ENCODE measurements at regions not wholly inside any gene's neighbourhood (a gene's known extent, or its start where the extent isn't known, plus 50 kb on each side); places are given as distances from the start of the nearest gene placed in this dataset.

DNA sequence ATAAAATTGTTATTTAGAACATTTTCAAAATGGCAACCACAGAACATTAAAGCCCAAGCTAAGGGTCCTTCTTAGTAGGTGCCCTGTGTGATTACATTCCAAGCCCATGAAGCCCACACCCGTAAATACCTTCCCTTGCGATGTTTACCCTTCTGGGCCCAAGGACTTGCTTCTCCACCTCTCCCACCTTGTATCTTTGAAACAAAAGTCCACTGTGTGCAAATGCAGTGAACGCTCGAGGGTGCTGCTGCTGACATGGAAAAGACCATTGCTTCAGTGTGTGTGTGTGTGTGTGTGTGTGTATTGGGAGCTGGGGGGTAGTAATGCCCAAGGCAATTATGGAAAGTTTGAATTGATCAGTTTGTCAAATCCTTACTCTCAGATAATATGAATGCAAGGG lies 298.1 kb downstream of the TGFB2 start:
- Histone ChIP-seq H3K4me3 (ENCODE audit: low read length) (no peak overlapping the region), H3K36me3 (ENCODE audit: insufficient read depth, low read length) (no peaks in the 10 kb centered on the region), H3K4me1 (ENCODE audit: insufficient read depth, low read length) (no peaks in the 10 kb centered on the region), H3K9me3 (ENCODE audit: insufficient read depth, low read depth, low read length) (peaks cover 4% of the 10 kb centered on the region; the same call in 1 of the 2 replicates), H3K9ac (ENCODE audit: low read depth, low read length) (no peak overlapping the region), H3K27me3 (ENCODE audit: insufficient read depth, low read length) (no peaks in the 10 kb centered on the region), H3K27ac (ENCODE audit: low read depth, low read length) (no peak overlapping the region)
- WGBS: 92% methylated on average over 4 of the region's 4 CpGs

DNA sequence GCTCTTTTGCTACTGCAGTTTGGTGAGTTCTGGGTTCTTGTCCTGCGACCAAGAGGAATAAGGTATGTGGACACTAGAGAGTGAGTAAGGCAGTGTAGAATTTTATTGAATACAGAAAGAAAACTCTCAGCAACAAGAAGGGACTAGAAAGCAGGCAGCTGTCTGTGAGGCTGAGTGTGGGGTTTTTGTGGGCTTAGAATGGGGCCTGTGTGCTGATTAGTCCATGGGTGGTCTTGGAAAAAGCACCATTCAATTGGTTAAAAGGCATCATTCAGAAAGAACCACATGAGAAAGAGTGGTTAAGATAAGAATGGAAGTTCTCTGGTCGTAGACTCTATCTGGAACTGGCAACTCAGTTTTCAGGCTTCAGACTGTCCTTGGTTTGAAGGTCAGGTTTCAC lies 298.8 kb downstream of the TGFB2 start:
- peaks cover 4% of the 10 kb centered on the region; the same call in 1 of the 2 replicates for H3K9me3 ChIP-seq (ENCODE audit: insufficient read depth, low read depth, low read length)
- H3K4me3 ChIP-seq (ENCODE audit: low read length): no peak overlapping the region
- 91% methylated on average over 2 of the region's 2 CpGs for WGBS
- no peaks in the 10 kb centered on the region for H3K36me3 ChIP-seq (ENCODE audit: insufficient read depth, low read length)
- H3K27me3 ChIP-seq (ENCODE audit: insufficient read depth, low read length): no peaks in the 10 kb centered on the region
- no peak overlapping the region for H3K9ac ChIP-seq (ENCODE audit: low read depth, low read length)
- no peaks in the 10 kb centered on the region for H3K4me1 ChIP-seq (ENCODE audit: insufficient read depth, low read length)
- H3K27ac ChIP-seq (ENCODE audit: low read depth, low read length): no peak overlapping the region

DNA sequence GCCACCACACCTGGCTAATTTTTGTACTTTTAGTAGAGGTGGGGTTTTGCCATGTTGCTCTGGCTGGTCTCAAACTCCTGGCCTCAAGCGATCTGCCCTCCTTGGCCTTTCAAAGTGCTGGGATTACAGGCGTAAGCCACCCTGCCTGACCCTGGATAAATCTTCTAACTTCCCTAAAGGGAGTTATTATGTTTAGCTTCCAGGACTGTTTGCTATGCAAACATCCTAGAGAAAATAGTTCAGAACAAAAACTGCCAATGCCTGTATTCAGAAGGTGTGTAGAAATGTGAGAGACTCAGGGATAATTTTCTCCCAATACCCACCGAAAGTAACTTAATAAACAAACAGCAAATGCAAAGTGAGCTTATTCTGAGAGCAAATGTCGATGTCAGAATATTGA lies 301.2 kb downstream of the TGFB2 start:
- Histone ChIP-seq H3K36me3 (ENCODE audit: insufficient read depth, low read length) (no peaks in the 10 kb centered on the region), H3K4me1 (ENCODE audit: insufficient read depth, low read length) (no peaks in the 10 kb centered on the region), H3K4me3 (ENCODE audit: low read length) (no peak overlapping the region), H3K27me3 (ENCODE audit: insufficient read depth, low read length) (no peaks in the 10 kb centered on the region), H3K9me3 (ENCODE audit: insufficient read depth, low read depth, low read length) (peaks cover 4% of the 10 kb centered on the region; the same call in 1 of the 2 replicates), H3K9ac (ENCODE audit: low read depth, low read length) (no peak overlapping the region), H3K27ac (ENCODE audit: low read depth, low read length) (no peak overlapping the region)
- WGBS: 93% methylated on average over 4 of the region's 4 CpGs

DNA sequence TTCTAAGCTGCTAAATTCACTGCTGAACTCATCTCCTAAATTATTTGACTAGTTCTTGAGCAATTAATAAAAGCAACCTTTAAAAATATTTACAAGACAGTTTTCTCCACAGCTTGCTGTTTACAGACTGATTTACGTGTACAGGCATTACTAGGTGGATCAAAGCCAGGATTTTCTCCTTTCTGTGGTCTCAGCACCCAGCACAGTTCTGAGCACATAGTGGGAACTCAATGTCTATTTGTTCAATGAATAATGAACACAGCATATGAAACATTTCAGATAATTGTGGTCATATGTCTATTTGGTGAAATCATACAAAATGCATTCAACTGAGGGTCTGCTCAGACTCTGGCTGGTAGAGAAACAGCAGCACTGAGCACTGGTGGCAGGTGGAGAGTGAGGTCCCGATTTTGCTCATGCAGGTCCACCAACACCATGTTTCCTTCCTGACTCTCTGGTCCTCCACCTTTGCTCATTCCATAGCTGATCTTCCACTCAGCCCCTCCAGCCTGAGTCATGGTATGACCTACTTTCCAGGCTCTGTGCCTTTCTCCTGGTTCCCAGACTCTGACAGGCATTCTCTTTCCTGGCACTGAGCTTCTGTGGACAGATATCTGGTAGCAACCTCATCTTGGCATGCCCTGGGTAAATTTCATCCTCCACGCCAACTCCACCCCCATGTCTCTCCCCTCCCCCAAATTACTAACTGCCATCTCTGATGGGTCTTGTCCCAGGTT lies 311.3 kb downstream of the TGFB2 start:
- H3K4me1 ChIP-seq (ENCODE audit: insufficient read depth, low read length): no peaks in the 10 kb centered on the region; the same call in 1 of the 2 replicates
- no peaks in the 10 kb centered on the region for H3K27me3 ChIP-seq (ENCODE audit: insufficient read depth, low read length)
- no peak overlapping the region for H3K9ac ChIP-seq (ENCODE audit: low read depth, low read length)
- H3K4me3 ChIP-seq (ENCODE audit: low read length): no peak overlapping the region
- no peaks in the 10 kb centered on the region for H3K36me3 ChIP-seq (ENCODE audit: insufficient read depth, low read length)
- H3K9me3 ChIP-seq (ENCODE audit: insufficient read depth, low read depth, low read length): no peaks in the 10 kb centered on the region
- no peak overlapping the region for H3K27ac ChIP-seq (ENCODE audit: low read depth, low read length)
- 94% methylated on average over 3 of the region's 3 CpGs for WGBS

DNA sequence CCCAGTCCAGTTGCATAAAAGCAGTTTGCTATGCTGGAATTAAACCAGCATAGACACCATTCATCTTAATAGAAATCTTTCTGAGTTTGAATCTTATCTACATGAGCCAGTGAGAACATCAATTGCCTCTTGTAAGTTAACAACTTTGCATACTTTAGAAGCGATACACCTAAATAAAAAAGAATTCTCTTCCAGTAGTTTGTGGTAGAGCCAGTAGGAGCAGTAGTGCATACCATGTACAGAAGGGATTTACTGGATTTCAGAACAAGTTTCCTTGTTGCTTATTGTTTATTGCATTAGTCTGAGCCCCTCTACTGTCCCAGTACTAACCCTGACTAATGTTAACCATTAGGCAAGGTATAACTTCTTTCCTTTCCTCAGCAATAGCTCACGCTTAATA lies 313.1 kb downstream of the TGFB2 start:
- Histone ChIP-seq H3K27ac (ENCODE audit: low read depth, low read length) (no peak overlapping the region), H3K27me3 (ENCODE audit: insufficient read depth, low read length) (no peaks in the 10 kb centered on the region), H3K36me3 (ENCODE audit: insufficient read depth, low read length) (no peaks in the 10 kb centered on the region), H3K4me1 (ENCODE audit: insufficient read depth, low read length) (no peaks in the 10 kb centered on the region; the same call in 1 of the 2 replicates), H3K9me3 (ENCODE audit: insufficient read depth, low read depth, low read length) (no peaks in the 10 kb centered on the region), H3K4me3 (ENCODE audit: low read length) (no peak overlapping the region), H3K9ac (ENCODE audit: low read depth, low read length) (no peak overlapping the region)
- 100% methylated on average over 1 of the region's 2 CpGs for WGBS

DNA sequence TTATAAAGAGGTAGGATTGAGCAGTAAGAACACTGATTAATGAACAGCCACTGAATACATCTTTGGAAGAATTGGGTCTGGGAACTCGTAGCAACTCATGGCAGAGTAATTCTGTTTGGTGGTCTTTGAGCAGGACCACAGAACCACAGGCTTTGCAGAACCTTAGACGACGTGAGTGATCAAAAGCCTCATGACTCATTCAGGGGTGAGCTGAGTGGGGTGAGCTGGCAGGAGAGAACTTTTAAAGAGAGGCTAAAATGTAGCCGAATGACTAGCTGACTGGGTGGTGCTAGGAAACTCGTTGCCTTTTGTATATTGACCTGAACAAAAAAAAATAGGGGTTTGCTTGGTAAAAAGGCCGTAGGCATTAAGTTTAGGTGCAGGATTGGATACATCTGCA lies 313.8 kb downstream of the TGFB2 start:
- Histone ChIP-seq H3K36me3 (ENCODE audit: insufficient read depth, low read length) (no peaks in the 10 kb centered on the region), H3K9me3 (ENCODE audit: insufficient read depth, low read depth, low read length) (no peaks in the 10 kb centered on the region), H3K27me3 (ENCODE audit: insufficient read depth, low read length) (no peaks in the 10 kb centered on the region), H3K4me3 (ENCODE audit: low read length) (no peak overlapping the region), H3K27ac (ENCODE audit: low read depth, low read length) (no peak overlapping the region), H3K4me1 (ENCODE audit: insufficient read depth, low read length) (no peaks in the 10 kb centered on the region; the same call in 1 of the 2 replicates), H3K9ac (ENCODE audit: low read depth, low read length) (no peak overlapping the region)
- WGBS: 68% methylated on average over 6 of the region's 6 CpGs

DNA sequence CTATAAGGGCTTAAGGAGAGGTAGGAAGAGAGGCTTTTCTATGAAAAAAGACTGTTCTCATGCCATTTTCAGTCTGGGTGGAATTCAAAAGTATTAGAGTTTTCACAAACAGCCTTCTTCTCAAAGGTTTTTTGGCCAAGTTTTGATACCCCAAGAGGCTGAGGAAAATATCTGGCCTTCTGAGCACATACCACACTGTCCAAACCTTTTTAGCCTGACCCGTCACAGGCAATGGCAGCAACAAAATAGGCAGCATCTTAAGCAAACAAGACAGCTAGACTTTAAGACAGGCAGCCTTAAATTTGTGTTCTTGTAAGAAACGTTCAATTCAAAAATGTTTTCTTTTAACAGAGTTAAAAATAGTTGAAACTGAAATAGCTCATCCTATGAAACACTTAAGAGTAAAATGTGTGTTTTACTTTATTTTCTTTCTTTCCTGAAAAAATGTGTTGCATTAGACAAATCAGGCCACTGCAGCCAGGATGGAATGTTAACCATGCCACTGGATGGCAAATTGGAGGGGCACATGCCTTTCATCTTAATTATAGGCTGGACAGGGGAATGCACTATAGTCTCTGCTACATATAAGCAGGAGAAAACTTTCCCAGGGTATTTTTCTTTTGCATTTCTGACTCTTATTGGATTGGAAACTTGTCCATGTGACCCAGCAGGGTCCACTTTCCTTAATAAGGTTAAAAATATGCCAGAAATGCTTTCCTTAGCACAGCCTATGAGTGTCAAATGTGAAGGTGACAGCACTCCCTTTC lies 315.0 kb downstream of the TGFB2 start:
- no peak overlapping the region; the same call in 1 of the 2 replicates for H3K9ac ChIP-seq (ENCODE audit: low read depth, low read length)
- 96% methylated on average over 2 of the region's 2 CpGs for WGBS

DNA sequence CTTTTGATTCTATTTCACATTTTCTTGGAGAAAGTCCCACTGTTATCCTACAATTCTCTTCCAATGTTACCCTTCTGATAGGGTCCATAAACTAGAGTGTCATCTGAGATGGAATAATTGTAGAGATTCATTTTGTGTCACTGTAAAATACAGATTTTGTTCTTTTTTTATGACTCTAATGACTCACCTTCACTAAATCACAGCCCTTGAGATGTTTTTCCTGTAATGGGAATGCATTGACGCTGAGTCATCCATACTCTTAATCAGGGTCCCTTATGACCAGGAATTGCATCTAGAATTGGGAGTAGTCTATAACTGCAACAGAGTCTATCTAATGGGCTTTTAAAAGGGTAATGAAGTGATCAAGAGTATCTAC lies 315.5 kb downstream of the TGFB2 start:
- 100% methylated on average over 1 of the region's 1 CpG for WGBS
- Histone ChIP-seq H3K27ac (ENCODE audit: low read depth, low read length) (no peak overlapping the region; the same call in 1 of the 2 replicates), H3K27me3 (ENCODE audit: insufficient read depth, low read length) (no peaks in the 10 kb centered on the region), H3K4me1 (ENCODE audit: insufficient read depth, low read length) (no peaks in the 10 kb centered on the region; the same call in 1 of the 2 replicates), H3K36me3 (ENCODE audit: insufficient read depth, low read length) (no peaks in the 10 kb centered on the region), H3K9me3 (ENCODE audit: insufficient read depth, low read depth, low read length) (no peaks in the 10 kb centered on the region), H3K4me3 (ENCODE audit: low read length) (no peak overlapping the region), H3K9ac (ENCODE audit: low read depth, low read length) (no peak overlapping the region; the same call in 1 of the 2 replicates)

More for the DNA sequence above, 315.0 kb downstream of the TGFB2 start:
- Histone ChIP-seq H3K9me3 (ENCODE audit: insufficient read depth, low read depth, low read length) (no peaks in the 10 kb centered on the region), H3K4me3 (ENCODE audit: low read length) (no peak overlapping the region), H3K27me3 (ENCODE audit: insufficient read depth, low read length) (no peaks in the 10 kb centered on the region), H3K27ac (ENCODE audit: low read depth, low read length) (no peak overlapping the region; the same call in 1 of the 2 replicates), H3K4me1 (ENCODE audit: insufficient read depth, low read length) (no peaks in the 10 kb centered on the region; the same call in 1 of the 2 replicates), H3K36me3 (ENCODE audit: insufficient read depth, low read length) (no peaks in the 10 kb centered on the region)

DNA sequence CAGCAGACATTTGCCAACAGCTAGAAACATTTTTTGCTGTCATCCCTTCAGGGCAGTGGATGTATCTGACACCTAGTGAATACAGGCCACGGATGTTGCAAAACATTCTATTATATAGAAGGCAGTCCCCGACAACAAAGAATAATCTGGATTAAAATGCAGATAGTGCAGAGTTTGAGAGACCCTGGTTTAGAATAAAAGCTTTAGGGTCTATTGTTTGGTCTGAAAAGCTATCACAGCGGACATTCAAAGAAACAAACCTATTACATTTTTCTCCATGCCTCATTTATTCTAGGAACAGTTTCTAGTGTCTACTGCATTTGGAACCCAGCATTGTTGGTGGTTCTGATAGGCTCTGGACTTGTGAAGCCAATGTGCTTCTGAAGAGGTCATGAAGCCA lies 316.3 kb downstream of the TGFB2 start:
- Histone ChIP-seq H3K27ac (ENCODE audit: low read depth, low read length) (no peak overlapping the region), H3K4me3 (ENCODE audit: low read length) (no peak overlapping the region), H3K4me1 (ENCODE audit: insufficient read depth, low read length) (no peaks in the 10 kb centered on the region; the same call in 1 of the 2 replicates), H3K36me3 (ENCODE audit: insufficient read depth, low read length) (no peaks in the 10 kb centered on the region), H3K27me3 (ENCODE audit: insufficient read depth, low read length) (no peaks in the 10 kb centered on the region), H3K9me3 (ENCODE audit: insufficient read depth, low read depth, low read length) (no peaks in the 10 kb centered on the region), H3K9ac (ENCODE audit: low read depth, low read length) (no peak overlapping the region)
- 89% methylated on average over 3 of the region's 3 CpGs for WGBS

DNA sequence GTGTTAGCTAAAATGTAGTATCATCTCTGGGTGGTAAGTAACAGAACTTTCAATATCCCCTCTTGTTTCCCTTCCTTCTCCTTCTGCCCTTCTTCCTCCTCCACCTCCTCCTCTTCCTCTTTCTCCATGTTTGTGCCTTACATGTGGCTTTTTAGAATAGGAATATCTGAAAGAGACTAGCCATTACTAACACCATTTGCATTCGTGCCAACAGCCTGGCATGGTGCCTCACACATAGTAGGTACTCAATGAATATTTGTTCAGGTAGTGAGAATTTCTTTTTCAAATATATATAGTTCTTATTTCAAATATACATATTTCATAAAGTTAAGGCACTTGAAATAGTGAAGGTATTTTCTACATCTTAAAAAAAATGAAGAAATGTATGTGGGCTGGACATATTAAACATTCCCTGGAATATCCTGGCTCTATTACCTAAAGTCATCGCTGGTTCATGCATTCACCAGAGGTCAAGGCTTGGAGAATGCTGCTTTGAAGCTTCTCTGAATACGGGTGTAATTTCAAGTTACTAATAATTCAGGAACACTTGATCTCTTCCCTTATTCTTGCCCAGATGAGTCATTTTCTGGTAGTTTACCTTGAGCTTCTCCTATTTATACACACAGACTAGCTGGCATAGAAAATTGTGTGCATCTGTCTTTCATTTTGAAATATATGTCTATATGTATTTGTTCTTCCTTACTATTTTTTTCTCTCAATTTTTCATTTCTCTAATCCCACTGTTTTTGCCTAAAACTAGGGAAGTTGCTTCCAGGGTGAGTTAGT lies 319.4 kb downstream of the TGFB2 start:
- Histone ChIP-seq H3K9me3 (ENCODE audit: insufficient read depth, low read depth, low read length) (no peaks in the 10 kb centered on the region), H3K4me1 (ENCODE audit: insufficient read depth, low read length) (no peaks in the 10 kb centered on the region; the same call in 1 of the 2 replicates), H3K36me3 (ENCODE audit: insufficient read depth, low read length) (no peaks in the 10 kb centered on the region), H3K27ac (ENCODE audit: low read depth, low read length) (no peak overlapping the region), H3K27me3 (ENCODE audit: insufficient read depth, low read length) (no peaks in the 10 kb centered on the region), H3K4me3 (ENCODE audit: low read length) (no peak overlapping the region), H3K9ac (ENCODE audit: low read depth, low read length) (no peak overlapping the region)
- WGBS: 93% methylated on average over 2 of the region's 3 CpGs

DNA sequence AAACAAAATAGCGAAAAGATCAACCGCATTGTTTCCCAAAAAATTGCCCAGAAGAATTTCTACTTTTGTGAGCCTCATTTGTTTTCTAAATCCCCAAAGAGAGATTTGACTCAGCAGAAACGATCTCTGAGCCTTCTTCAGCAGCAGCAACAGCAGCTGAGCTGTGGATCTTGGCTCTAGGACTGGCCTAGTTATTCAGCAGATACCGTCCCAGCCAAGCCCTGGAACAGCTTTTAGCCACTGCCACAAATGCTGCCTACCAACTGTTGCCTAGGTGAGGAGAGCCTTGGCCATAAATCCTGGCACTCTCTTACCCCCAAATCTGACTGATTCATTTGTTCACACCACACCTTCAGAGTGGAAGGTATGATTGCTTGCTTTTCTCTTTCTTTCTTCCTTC lies 320.1 kb downstream of the TGFB2 start:
- WGBS: 93% methylated on average over 4 of the region's 4 CpGs

More for the DNA sequence above, 320.1 kb downstream of the TGFB2 start:
- H3K4me1 ChIP-seq (ENCODE audit: insufficient read depth, low read length): no peaks in the 10 kb centered on the region; the same call in 1 of the 2 replicates
- no peak overlapping the region for H3K4me3 ChIP-seq (ENCODE audit: low read length)
- H3K27ac ChIP-seq (ENCODE audit: low read depth, low read length): no peak overlapping the region
- no peaks in the 10 kb centered on the region for H3K27me3 ChIP-seq (ENCODE audit: insufficient read depth, low read length)
- H3K9ac ChIP-seq (ENCODE audit: low read depth, low read length): no peak overlapping the region
- no peaks in the 10 kb centered on the region for H3K36me3 ChIP-seq (ENCODE audit: insufficient read depth, low read length)
- no peaks in the 10 kb centered on the region for H3K9me3 ChIP-seq (ENCODE audit: insufficient read depth, low read depth, low read length)

Measured in HUES64 (cell line).